ENCODE measurements at regions not wholly inside any gene's neighbourhood (a gene's known extent, or its start where the extent isn't known, plus 50 kb on each side); places are given as distances from the start of the nearest gene placed in this dataset.

GRCh38 chr11:122362381-122362780 lies 246.4 kb upstream of the BLID start:
- TF ChIP-seq EZH2 (IDR thresholded peaks at IDR 0.05) = no peak
- TF ChIP-seq POLR2AphosphoS5 (IDR thresholded peaks at IDR 0.05; ENCODE audit: borderline replicate concordance, low read depth, low read length) = no peak

Measured in SK-N-MC (cell line).